Calu3 (cell line): ENCODE measurements at regions not wholly inside any gene's neighbourhood (a gene's known extent, or its start where the extent isn't known, plus 50 kb on each side); places are given as distances from the start of the nearest gene placed in this dataset.

Experiments used
- BruUV-seq: library from RNA; stranded (reverse); fragments of 400-500 nt; replicated peaks from 2 replicates; lab custom pipeline; 2021; lab: Mats Ljungman, UMichigan
- CTCF ChIA-PET: fragments of 300-600 bp; sonication (Branson Sonifier 250); formaldehyde crosslinking; loops from one replicate; lab custom pipeline; 2022; ENCODE audit warnings: antibody characterized with exemption; lab: Charles Lee
- DNase-seq: peaks from one replicate; pipeline ENCODE4 v3.0.0; 2022
- H3K27ac Mint-ChIP-seq: one replicate; pipeline ENCODE4 v1.8.0; 2022; ENCODE audit warnings: mixed read lengths; ENCODE audit not compliant: unreplicated experiment
- H3K27me3 Mint-ChIP-seq: one replicate; pipeline ENCODE4 v1.8.0; 2022; ENCODE audit warnings: mixed read lengths; ENCODE audit not compliant: unreplicated experiment
- H3K36me3 Mint-ChIP-seq: one replicate; pipeline ENCODE4 v1.8.0; 2022; ENCODE audit warnings: mild to moderate bottlenecking, moderate library complexity, mixed read lengths; ENCODE audit not compliant: insufficient read depth, unreplicated experiment
- H3K4me1 Mint-ChIP-seq: one replicate; pipeline ENCODE4 v1.8.0; 2022; ENCODE audit warnings: mild to moderate bottlenecking, low read depth, mixed read lengths; ENCODE audit not compliant: unreplicated experiment
- H3K4me3 Mint-ChIP-seq: one replicate; pipeline ENCODE4 v1.8.0; 2022; ENCODE audit warnings: mild to moderate bottlenecking, low read depth, moderate library complexity, mixed read lengths; ENCODE audit not compliant: unreplicated experiment
- H3K9me3 Mint-ChIP-seq: one replicate; pipeline ENCODE4 v1.8.0; 2022; ENCODE audit warnings: low read depth, mixed read lengths; ENCODE audit not compliant: unreplicated experiment
- CTCF ChIP-seq: fragments of 200-600 bp; IDR thresholded peaks from one replicate; pipeline ENCODE4 v1.8.0; 2022; ENCODE audit warnings: antibody characterized with exemption; ENCODE audit not compliant: unreplicated experiment
- intact Hi-C: fragments of 100-400 bp; cut with micrococcal nuclease; formaldehyde crosslinking; loops from one replicate; pipeline ENCODE4 v1.10.0; 2022; ENCODE audit not compliant: unreplicated experiment

GRCh38 chr7:22569586-22570321 is 69.8 kb upstream of the STEAP1B start:
- H3K27ac Mint-ChIP-seq = no peak overlapping the region
- no peak for TF ChIP-seq CTCF
- H3K4me3 Mint-ChIP-seq = no peak overlapping the region
- H3K4me1 Mint-ChIP-seq = peaks cover 74% of the 10 kb centered on the region
- intact Hi-C loops = no loop called here
- CTCF ChIA-PET = no interaction called here
- DNase-seq = no peak
- H3K27me3 Mint-ChIP-seq = no peaks in the 10 kb centered on the region
- H3K9me3 Mint-ChIP-seq = no peaks in the 10 kb centered on the region
- no TSS peak for BruUV-seq
- peaks cover 34% of the 10 kb centered on the region for H3K36me3 Mint-ChIP-seq

GRCh38 chr7:22566592-22566991 is 66.6 kb upstream of the STEAP1B start:
- Mint-ChIP-seq H3K9me3 (no peaks in the 10 kb centered on the region), H3K27ac (peak overlapping the region; percentile 82), H3K4me1 (peaks cover 76% of the 10 kb centered on the region), H3K27me3 (no peaks in the 10 kb centered on the region), H3K4me3 (peak overlapping the region; percentile 64), H3K36me3 (peaks cover 32% of the 10 kb centered on the region)
- TF ChIP-seq CTCF = no peak
- peak; percentile 25 for DNase-seq
- CTCF ChIA-PET = no interaction called here
- BruUV-seq = no TSS peak
- intact Hi-C loops = no loop called here

- no TSS peak for BruUV-seq
- peak overlapping the region; percentile 64 for H3K4me3 Mint-ChIP-seq
- peaks cover 32% of the 10 kb centered on the region for H3K36me3 Mint-ChIP-seq
- H3K27me3 Mint-ChIP-seq = no peaks in the 10 kb centered on the region
- intact Hi-C loops = no loop called here
- no peak for TF ChIP-seq CTCF
- CTCF ChIA-PET = no interaction called here
- peaks cover 76% of the 10 kb centered on the region for H3K4me1 Mint-ChIP-seq
- H3K9me3 Mint-ChIP-seq = no peaks in the 10 kb centered on the region
- DNase-seq = peak; percentile 58
- peak overlapping the region; percentile 82 for H3K27ac Mint-ChIP-seq
Observed at GRCh38 chr7:22566176-22566575, 66.2 kb upstream of the STEAP1B start.

- peak; percentile 45 for DNase-seq
- Mint-ChIP-seq H3K36me3 (peaks cover 30% of the 10 kb centered on the region), H3K27me3 (no peaks in the 10 kb centered on the region), H3K27ac (peak overlapping the region; percentile 82), H3K9me3 (no peaks in the 10 kb centered on the region), H3K4me3 (peak overlapping the region; percentile 64), H3K4me1 (peaks cover 73% of the 10 kb centered on the region)
- no TSS peak for BruUV-seq
- intact Hi-C loops = loop anchor here (1.0 kb wide), 1 partner anchor 18 kb away; no protein-coding TSS in a partner anchor
- TF ChIP-seq CTCF = no peak
- CTCF ChIA-PET = interaction anchor here (0.6 to 10.2 kb wide), 12 partner anchors 12 to 494 kb away, joined by 3 to 327 read pairs (median 4); partner anchors contain the start of gene IL6
Observed at GRCh38 chr7:22565315-22565811, 65.4 kb upstream of the STEAP1B start.
